K562 (cell line): ENCODE measurements at regions not wholly inside any gene's neighbourhood (a gene's known extent, or its start where the extent isn't known, plus 50 kb on each side); places are given as distances from the start of the nearest gene placed in this dataset.
A peak's percentile ranks its signal among the peaks of the same experiment; 100 is the strongest.

Source experiments
- ATAC-seq: fragments of 200-7000 bp; cut with Tn5 transposase; 3 replicates; pipeline ENCODE4 v1.9.1; 2020; ENCODE audit warnings: moderate library complexity
- BruUV-seq: library from RNA; stranded (reverse); fragments of 400-500 nt; replicated peaks from 2 replicates; lab custom pipeline; 2021; lab: Mats Ljungman, UMichigan
- CTCF ChIA-PET: fragments of 300-600 bp; formaldehyde crosslinking; extraction: SDS; loops from one replicate; lab custom pipeline; 2021; ENCODE audit warnings: low intra/inter-chr PET ratio; lab: Yijun Ruan, JAX
- POLR2A ChIA-PET: fragments of 300-600, 350-650 bp; sonication (Branson Sonifier 250); formaldehyde crosslinking; extraction: SDS; loops from one replicate; lab custom pipeline; 2021; ENCODE audit warnings: antibody characterized with exemption, inconsistent platforms; lab: Yijun Ruan, JAX
- DNase-seq, 4 experiments: peaks; one replicate each; pipeline versions ENCODE4 v3.0.0 to v3.0.0-alpha.2; 2011 to 2018; ENCODE audit warnings: low spot score in 3 of 4, mixed read lengths in 3 of 4; ENCODE audit errors: extremely low read depth in 1 of 4
- FAIRE-seq: peaks from 2 replicates; lab custom pipeline; 2011; peaks lifted over from hg19 to GRCh38; lab: Jason Lieb, UNC
- H2AFZ ChIP-seq: 2 replicates; pipeline ENCODE4 v1.6.0; 2011; ENCODE audit warnings: low read depth, low read length, control low read depth, inconsistent platforms
- H3K27ac ChIP-seq: fragments of 200-600 bp; 3 replicates; pipeline ENCODE4 v1.8.0; 2011; ENCODE audit warnings: low read depth, mild to moderate bottlenecking, control low read depth, inconsistent platforms, low read length, moderate library complexity, mixed read lengths; ENCODE audit errors: extremely low read depth
- H3K27me3 ChIP-seq, 2 experiments: fragments of 300-600 bp in 1 of 2; 2 replicates in 1 of 2; 3 replicates in 1 of 2; pipeline versions ENCODE4 v1.6.0 to v1.8.0; 2011; ENCODE audit warnings: inconsistent platforms in 2 of 2, low read length in 2 of 2, mild to moderate bottlenecking in 1 of 2, mixed read lengths in 1 of 2, moderate library complexity in 1 of 2; ENCODE audit not compliant: control insufficient read depth in 2 of 2, insufficient read depth in 2 of 2
- H3K36me3 ChIP-seq: fragments of 300-600 bp; 3 replicates; pipeline ENCODE4 v1.8.0; 2011; ENCODE audit warnings: mild to moderate bottlenecking, low read length, inconsistent platforms; ENCODE audit not compliant: control insufficient read depth, insufficient read depth
- H3K4me1 ChIP-seq, 2 experiments: fragments of 200-600 bp in 1 of 2; replicated peaks in 1 of 2; 2 replicates in 1 of 2; 3 replicates in 1 of 2; pipeline versions ENCODE4 v1.5.1 to v1.8.0; 2011; ENCODE audit warnings: inconsistent platforms in 2 of 2, low read length in 2 of 2, mild to moderate bottlenecking in 1 of 2, mixed read lengths in 1 of 2, moderate library complexity in 1 of 2; ENCODE audit not compliant: control insufficient read depth in 2 of 2, insufficient read depth in 2 of 2
- H3K4me2 ChIP-seq: 2 replicates; pipeline ENCODE4 v1.6.1; 2011; ENCODE audit warnings: low read length, control low read depth, inconsistent platforms, mixed read lengths; ENCODE audit not compliant: insufficient read depth
- H3K4me3 ChIP-seq: fragments of 200-600 bp; sonication (generic), shearing (Covaris generic); 2 replicates; pipeline ENCODE4 v1.5.1; 2016; ENCODE audit warnings: control low read depth, inconsistent platforms
- H3K79me2 ChIP-seq: fragments of 200-600 bp; 3 replicates; pipeline ENCODE4 v1.8.0; 2011; ENCODE audit warnings: low read length, inconsistent platforms; ENCODE audit not compliant: control insufficient read depth, insufficient read depth
- H3K9ac ChIP-seq, 2 experiments: 2 replicates each; pipeline versions ENCODE4 v1.6.0 to v1.6.1; 2011; ENCODE audit warnings: low read depth in 2 of 2, low read length in 2 of 2, control low read depth in 1 of 2, inconsistent platforms in 1 of 2, mild to moderate bottlenecking in 1 of 2, mixed read lengths in 1 of 2; ENCODE audit not compliant: insufficient read depth in 1 of 2
- H3K9me1 ChIP-seq: one replicate; pipeline ENCODE4 v1.6.0; 2011; ENCODE audit warnings: inconsistent platforms, mild to moderate bottlenecking, low read length, moderate library complexity; ENCODE audit not compliant: control insufficient read depth, insufficient read depth
- H3K9me3 ChIP-seq: replicated peaks from 2 replicates; pipeline ENCODE4 v1.5.1; 2011; ENCODE audit warnings: low read depth, low read length, inconsistent platforms; ENCODE audit not compliant: control insufficient read depth, insufficient read depth
- H4K20me1 ChIP-seq: replicated peaks from 2 replicates; pipeline ENCODE4 v1.6.1; 2011; ENCODE audit warnings: low read length, inconsistent platforms, mixed read lengths; ENCODE audit not compliant: control insufficient read depth, insufficient read depth
- CEBPB ChIP-seq: fragments of 450-650 bp; IDR thresholded peaks from 2 replicates; pipeline ENCODE4 v1.6.1; 2016; ENCODE audit warnings: missing genetic modification characterization, missing compliant biosample characterization
- CEBPG ChIP-seq, 3 experiments: fragments of 200-800 bp in 1 of 3; sonication (Bioruptor generic) in 1 of 3; sonication (generic) in 1 of 3; formaldehyde crosslinking in 1 of 3; IDR thresholded peaks in 2 of 3; conservative IDR thresholded peaks in 1 of 3; 2 replicates each; pipeline versions ENCODE4 v1.6.1 to v1.8.0; 2016 to 2022; ENCODE audit warnings: missing compliant biosample characterization in 2 of 3, missing genetic modification characterization in 2 of 3, mild to moderate bottlenecking in 1 of 3, missing genetic modification reagents in 1 of 3
- RHOXF2B ChIP-seq: fragments of 250-450 bp; sonication (Bioruptor Pico); conservative IDR thresholded peaks from 2 replicates; pipeline ENCODE4 v1.5.1; 2021
- WGBS: fragments of 100-300 bp; shearing (Covaris generic); methylation state at CpG from one replicate; pipeline ENCODE4 v1.1.6; 2016; ENCODE audit warnings: low coverage, mixed read lengths; ENCODE audit not compliant: insufficient coverage; ENCODE audit errors: missing lambda C conversion rate; 5-methylcytosine and 5-hydroxymethylcytosine counted together
- in situ Hi-C: fragments of 300-500 bp; cut with MboI; formaldehyde crosslinking; loops from 4 replicates; pipeline ENCODE4 v1.15.0; 2018; ENCODE audit warnings: inconsistent platforms, mixed read lengths
- intact Hi-C: fragments of 100-400 bp; cut with micrococcal nuclease; formaldehyde crosslinking; loops from 2 replicates; pipeline ENCODE4 v1.14.2; 2022
- TF ChIP-seq, protein P1 (sequence below), 2 experiments: IDR thresholded peaks in 1 of 2; conservative IDR thresholded peaks in 1 of 2; 2 replicates each; pipeline ENCODE4 v1.6.1; 2016; ENCODE audit warnings: low read depth in 2 of 2, mild to moderate bottlenecking in 1 of 2, missing compliant biosample characterization in 1 of 2, missing genetic modification characterization in 1 of 2, moderate library complexity in 1 of 2

DNA sequence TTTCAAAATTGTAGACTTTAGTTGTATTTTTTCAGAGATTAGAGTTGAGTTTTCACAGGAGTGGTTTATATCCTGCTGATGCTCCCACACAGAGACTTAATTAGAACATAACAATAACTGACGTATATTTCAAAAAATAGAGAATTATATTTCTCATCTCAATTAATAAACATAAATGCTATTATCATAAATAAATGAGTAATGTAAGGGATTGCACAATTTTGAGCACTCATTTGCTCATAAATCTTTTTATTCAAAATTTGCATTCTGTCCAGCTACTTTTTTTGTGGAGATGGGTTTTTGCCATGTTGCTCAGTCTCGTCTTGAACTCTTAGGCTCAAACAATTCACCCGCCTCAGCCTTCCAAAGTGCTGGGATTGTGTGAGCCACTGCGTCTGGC, 515.7 kb upstream of the RORB start:
- no TSS peak for BruUV-seq
- Histone ChIP-seq H3K36me3 (no peaks in the 10 kb centered on the region), H3K9me3 (no peaks in the 10 kb centered on the region), H3K9ac (peak overlapping the region in 1 of 2 experiments; percentile 51; a peak in 2 of 4 replicates)
- no peak for FAIRE-seq
- ChIA-PET CTCF (no interaction called here), POLR2A (interaction anchor here (0.7 kb wide), 1 partner anchor 11 kb away, joined by 3 read pairs; no protein-coding TSS in a partner anchor)
- TF ChIP-seq CEBPB (tag) (peak; percentile 57), CEBPG (CRISPR knock-in tag; IDR thresholded peaks at IDR 0.05) (no peak), CEBPG (tag; conservative IDR thresholded peaks at IDR 0.05 in 1 of 2, IDR thresholded peaks at IDR 0.05 in 1 of 2) (peak; percentile 41 to 68; a peak in 2 of 4 replicates), RHOXF2B (CRISPR knock-in tag) (no peak)
- TF ChIP-seq, protein P1, sequence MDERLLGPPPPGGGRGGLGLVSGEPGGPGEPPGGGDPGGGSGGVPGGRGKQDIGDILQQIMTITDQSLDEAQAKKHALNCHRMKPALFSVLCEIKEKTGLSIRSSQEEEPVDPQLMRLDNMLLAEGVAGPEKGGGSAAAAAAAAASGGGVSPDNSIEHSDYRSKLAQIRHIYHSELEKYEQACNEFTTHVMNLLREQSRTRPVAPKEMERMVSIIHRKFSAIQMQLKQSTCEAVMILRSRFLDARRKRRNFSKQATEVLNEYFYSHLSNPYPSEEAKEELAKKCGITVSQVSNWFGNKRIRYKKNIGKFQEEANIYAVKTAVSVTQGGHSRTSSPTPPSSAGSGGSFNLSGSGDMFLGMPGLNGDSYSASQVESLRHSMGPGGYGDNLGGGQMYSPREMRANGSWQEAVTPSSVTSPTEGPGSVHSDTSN (CRISPR knock-in tag; IDR thresholded peaks at IDR 0.05; ENCODE audit: low read depth): no peak
- TF ChIP-seq, protein P1 (tag; conservative IDR thresholded peaks at IDR 0.05; ENCODE audit: low read depth): 0 out of 2 replicates have a peak, but pooled peaks have one; percentile 13
- TF ChIP-seq, all 486 proteins: peak for 3
- Histone ChIP-seq H3K79me2 (peaks cover 38% of the 10 kb centered on the region), H3K27ac (peak overlapping the region; percentile 54; the same call in 1 of the 3 replicates), H3K4me1 (no peaks in the 10 kb centered on the region), H2AFZ (peak overlapping the region; percentile 81), H3K9me1 (no peaks in the 10 kb centered on the region), H3K4me3 (no peak overlapping the region), H3K27me3 (no peaks in the 10 kb centered on the region), H4K20me1 (no peaks in the 10 kb centered on the region), H3K4me2 (peak overlapping the region; percentile 18; the same call in 1 of the 2 replicates)
- WGBS: 6% methylated on average over 4 of the region's 4 CpGs
- in situ Hi-C loops: no loop called here
- DNase-seq (peak in 1 of 4 experiments; percentile 42), ATAC-seq (peak; percentile 56)
- intact Hi-C loops: no loop called here
